Hepatocyte (in vitro differentiated cells): ENCODE measurements at regions not wholly inside any gene's neighbourhood (a gene's known extent, or its start where the extent isn't known, plus 50 kb on each side); places are given as distances from the start of the nearest gene placed in this dataset.

Experiments
- DNase-seq: peaks from one replicate; pipeline ENCODE4 v3.0.0-alpha.2; 2016; ENCODE audit warnings: low spot score
- H2AFZ ChIP-seq: fragments of 200-600 bp; sonication (generic); 2 replicates; pipeline ENCODE4 v1.6.0; 2016; ENCODE audit warnings: antibody characterized with exemption, mild to moderate bottlenecking
- H3K27ac ChIP-seq: fragments of 200-600 bp; sonication (generic); 2 replicates; pipeline ENCODE4 v1.5.1; 2016; ENCODE audit warnings: mild to moderate bottlenecking
- H3K27me3 ChIP-seq: fragments of 200-600 bp; sonication (generic); 2 replicates; pipeline ENCODE4 v1.6.1; 2016
- H3K36me3 ChIP-seq: fragments of 200-600 bp; sonication (generic); replicated peaks from 2 replicates; pipeline ENCODE4 v1.5.1; 2016; ENCODE audit warnings: low read depth; ENCODE audit not compliant: insufficient read depth
- H3K4me1 ChIP-seq: fragments of 200-600 bp; sonication (generic); 2 replicates; pipeline ENCODE4 v1.5.1; 2016; ENCODE audit warnings: mild to moderate bottlenecking, moderate library complexity; ENCODE audit not compliant: insufficient read depth
- H3K4me2 ChIP-seq: fragments of 200-600 bp; sonication (generic); 2 replicates; pipeline ENCODE4 v1.6.0; 2016
- H3K4me3 ChIP-seq: fragments of 200-600 bp; sonication (generic); 2 replicates; pipeline ENCODE4 v1.5.1; 2016; ENCODE audit warnings: mild to moderate bottlenecking
- H3K79me2 ChIP-seq: fragments of 200-600 bp; sonication (generic); 2 replicates; pipeline ENCODE4 v1.6.0; 2017; ENCODE audit warnings: mild to moderate bottlenecking
- H3K9me2 ChIP-seq: fragments of 200-600 bp; sonication (generic); replicated peaks from 2 replicates; pipeline ENCODE4 v1.6.0; 2017; ENCODE audit warnings: mild to moderate bottlenecking; ENCODE audit not compliant: insufficient read depth
- H3K9me3 ChIP-seq: fragments of 200-600 bp; sonication (generic); 2 replicates; pipeline ENCODE4 v1.5.1; 2016; ENCODE audit warnings: low read depth, mild to moderate bottlenecking
- H4K20me1 ChIP-seq: fragments of 200-600 bp; sonication (generic); 2 replicates; pipeline ENCODE4 v1.6.0; 2016; ENCODE audit warnings: mild to moderate bottlenecking; ENCODE audit not compliant: insufficient read depth, poor library complexity, severe bottlenecking
- CTCF ChIP-seq: fragments of 200-600 bp; sonication (generic); IDR thresholded peaks from 2 replicates; pipeline ENCODE4 v1.5.1; 2016; ENCODE audit warnings: antibody characterized with exemption, mild to moderate bottlenecking; ENCODE audit not compliant: poor library complexity
- EZH2 ChIP-seq: fragments of 200-600 bp; sonication (generic); IDR thresholded peaks from 2 replicates; pipeline ENCODE4 v1.6.1; 2016; ENCODE audit warnings: antibody characterized with exemption, mild to moderate bottlenecking, borderline replicate concordance
- EZH2phosphoT487 ChIP-seq: fragments of 200-600 bp; sonication (generic); IDR thresholded peaks from one replicate; pipeline ENCODE4 v1.6.1; 2018; ENCODE audit warnings: antibody characterized with exemption, mild to moderate bottlenecking, low read depth, moderate library complexity; ENCODE audit not compliant: unreplicated experiment, severe bottlenecking
- WGBS: methylation state at CpG from one replicate; pipeline ENCODE4 v1.1.6; 2016; ENCODE audit warnings: low lambda C conversion rate; ENCODE audit errors: missing lambda C conversion rate; 5-methylcytosine and 5-hydroxymethylcytosine counted together

GRCh38 chr7:138400400-138400886 is 59.6 kb upstream of the TRIM24 start:
- Histone ChIP-seq H3K36me3 (no peaks in the 10 kb centered on the region), H3K79me2 (no peaks in the 10 kb centered on the region), H3K9me3 (no peaks in the 10 kb centered on the region), H3K9me2 (no peaks in the 10 kb centered on the region), H4K20me1 (no peaks in the 10 kb centered on the region), H3K4me3 (no peak overlapping the region), H3K27ac (no peak overlapping the region), H3K27me3 (no peaks in the 10 kb centered on the region), H3K4me1 (peaks cover 5% of the 10 kb centered on the region), H2AFZ (no peak overlapping the region), H3K4me2 (no peak overlapping the region)
- no peak for TF ChIP-seq CTCF
- no peak for TF ChIP-seq EZH2phosphoT487
- TF ChIP-seq EZH2: no peak
- 72% methylated on average over 6 of the region's 6 CpGs for WGBS
- no peak for DNase-seq

GRCh38 chr7:138402749-138403148 is 57.3 kb upstream of the TRIM24 start:
- Histone ChIP-seq H3K4me1 (no peaks in the 10 kb centered on the region), H3K9me3 (no peaks in the 10 kb centered on the region), H3K27me3 (no peaks in the 10 kb centered on the region), H4K20me1 (no peaks in the 10 kb centered on the region), H2AFZ (no peak overlapping the region), H3K27ac (no peak overlapping the region), H3K4me3 (no peak overlapping the region), H3K9me2 (no peaks in the 10 kb centered on the region), H3K4me2 (no peak overlapping the region), H3K79me2 (no peaks in the 10 kb centered on the region), H3K36me3 (no peaks in the 10 kb centered on the region)
- WGBS: no CpG with 5 or more reads among the region's 1 CpG
- DNase-seq: no peak
- TF ChIP-seq CTCF: no peak
- no peak for TF ChIP-seq EZH2
- no peak for TF ChIP-seq EZH2phosphoT487

GRCh38 chr7:138405496-138405895 is 54.6 kb upstream of the TRIM24 start:
- DNase-seq: no peak
- Histone ChIP-seq H3K4me1 (no peaks in the 10 kb centered on the region), H3K4me2 (no peak overlapping the region), H3K79me2 (no peaks in the 10 kb centered on the region), H3K9me3 (no peaks in the 10 kb centered on the region), H4K20me1 (no peaks in the 10 kb centered on the region), H3K4me3 (no peak overlapping the region), H3K27me3 (no peaks in the 10 kb centered on the region), H3K9me2 (no peaks in the 10 kb centered on the region), H3K36me3 (no peaks in the 10 kb centered on the region), H2AFZ (no peak overlapping the region), H3K27ac (no peak overlapping the region)
- 94% methylated on average over 1 of the region's 1 CpG for WGBS
- TF ChIP-seq CTCF (no peak), EZH2 (no peak), EZH2phosphoT487 (no peak)

GRCh38 chr7:138407792-138408191 is 52.3 kb upstream of the TRIM24 start:
- no peaks in the 10 kb centered on the region for H3K27me3 ChIP-seq
- H3K4me3 ChIP-seq: no peak overlapping the region
- H3K4me1 ChIP-seq: no peaks in the 10 kb centered on the region
- no peaks in the 10 kb centered on the region for H3K9me2 ChIP-seq
- no peak overlapping the region for H2AFZ ChIP-seq
- DNase-seq: no peak
- H3K79me2 ChIP-seq: no peaks in the 10 kb centered on the region
- TF ChIP-seq CTCF: no peak
- TF ChIP-seq EZH2: no peak
- no peak for TF ChIP-seq EZH2phosphoT487
- H4K20me1 ChIP-seq: no peaks in the 10 kb centered on the region
- no peaks in the 10 kb centered on the region for H3K36me3 ChIP-seq
- H3K9me3 ChIP-seq: no peaks in the 10 kb centered on the region
- H3K4me2 ChIP-seq: no peak overlapping the region
- WGBS: 60% methylated on average over 4 of the region's 4 CpGs
- no peak overlapping the region for H3K27ac ChIP-seq
